Choroid plexus epithelial cell (primary cell): ENCODE measurements at regions not wholly inside any gene's neighbourhood (a gene's known extent, or its start where the extent isn't known, plus 50 kb on each side); places are given as distances from the start of the nearest gene placed in this dataset.

ENCODE experiments used
- DNase-seq: peaks from one replicate; pipeline ENCODE4 v3.0.0-alpha.2; 2010; ENCODE audit warnings: low read depth
- H3K4me3 ChIP-seq: 2 replicates; pipeline ENCODE4 v1.5.1; 2011; ENCODE audit warnings: low read depth, mild to moderate bottlenecking, control low read depth, low read length, moderate library complexity
- CTCF ChIP-seq: conservative IDR thresholded peaks from 2 replicates; pipeline ENCODE4 v1.5.1; 2011; ENCODE audit warnings: low read depth, mild to moderate bottlenecking, control low read depth, inconsistent platforms, low read length, moderate library complexity

- TF ChIP-seq CTCF, result no peak
- no peak overlapping the region for H3K4me3 ChIP-seq
- DNase-seq, result no peak
These were observed 199.0 kb upstream of the MVB12B start for GRCh38 chr9:126127591-126127990.

- no peak for DNase-seq
- no peak for TF ChIP-seq CTCF
These were observed 198.0 kb upstream of the MVB12B start for GRCh38 chr9:126128494-126129142.

GRCh38 chr9:126131066-126132010 lies 195.3 kb upstream of the MVB12B start:
- H3K4me3 ChIP-seq, result no peak overlapping the region
- TF ChIP-seq CTCF, result no peak
- no peak for DNase-seq

More at GRCh38 chr9:126128494-126129142, 198.0 kb upstream of the MVB12B start:
- H3K4me3 ChIP-seq, result no peak overlapping the region

- H3K4me3 ChIP-seq, result no peak overlapping the region
- TF ChIP-seq CTCF, result no peak
- no peak for DNase-seq
These were observed 193.9 kb upstream of the MVB12B start for GRCh38 chr9:126132746-126133145.

- TF ChIP-seq CTCF, result no peak
- no peak overlapping the region for H3K4me3 ChIP-seq
- no peak for DNase-seq
These were observed 182.4 kb upstream of the MVB12B start for GRCh38 chr9:126144196-126144595.

- TF ChIP-seq CTCF, result no peak
- DNase-seq, result no peak
- H3K4me3 ChIP-seq, result no peak overlapping the region
These were observed 181.8 kb upstream of the MVB12B start for GRCh38 chr9:126144603-126145456.
